WTC11 (cell line): ENCODE measurements at regions not wholly inside any gene's neighbourhood (a gene's known extent, or its start where the extent isn't known, plus 50 kb on each side); places are given as distances from the start of the nearest gene placed in this dataset.

ENCODE experiments used
- ATAC-seq: fragments of 200-7000 bp; cut with Tn5 transposase; 2 replicates; pipeline ENCODE4 v1.10.0; 2021; ENCODE audit warnings: mild to moderate bottlenecking, moderate library complexity
- CTCF ChIA-PET: fragments of 300-600 bp; sonication (Branson Sonifier 250); formaldehyde crosslinking; loops from one replicate; lab custom pipeline; 2021; ENCODE audit warnings: antibody characterized with exemption; lab: Charles Lee
- POLR2A ChIA-PET: fragments of 350-600 bp; sonication (Branson Sonifier 250); formaldehyde crosslinking; loops from one replicate; lab custom pipeline; 2021; ENCODE audit warnings: antibody characterized with exemption; lab: Charles Lee
- DNase-seq: peaks from one replicate; pipeline ENCODE4 v3.0.0; 2021; ENCODE audit warnings: low spot score
- H3K27ac Mint-ChIP-seq: 2 replicates; pipeline ENCODE4 v1.8.0; 2021; ENCODE audit warnings: mixed read lengths
- H3K27me3 Mint-ChIP-seq: 2 replicates; pipeline ENCODE4 v1.8.0; 2021; ENCODE audit warnings: low read depth, mild to moderate bottlenecking, moderate library complexity, mixed read lengths
- H3K36me3 Mint-ChIP-seq: 2 replicates; pipeline ENCODE4 v1.8.0; 2021; ENCODE audit warnings: mixed read lengths
- H3K4me1 Mint-ChIP-seq: 2 replicates; pipeline ENCODE4 v1.8.0; 2022; ENCODE audit warnings: mixed read lengths
- H3K4me3 Mint-ChIP-seq: 2 replicates; pipeline ENCODE4 v1.8.0; 2021; ENCODE audit warnings: mild to moderate bottlenecking, moderate library complexity, mixed read lengths
- H3K9me3 Mint-ChIP-seq: 2 replicates; pipeline ENCODE4 v1.8.0; 2021; ENCODE audit warnings: mixed read lengths
- AFF4 ChIP-seq: sonication (generic); formaldehyde crosslinking; IDR thresholded peaks from 2 replicates; pipeline ENCODE4 v1.8.1; 2023; ENCODE audit warnings: mild to moderate bottlenecking, missing genetic modification reagents, borderline replicate concordance
- ATF2 ChIP-seq: sonication (generic); formaldehyde crosslinking; IDR thresholded peaks from 2 replicates; pipeline ENCODE4 v1.8.1; 2022; ENCODE audit warnings: low read depth, missing genetic modification reagents, borderline replicate concordance
- ATF3 ChIP-seq: sonication (generic); formaldehyde crosslinking; conservative IDR thresholded peaks from 2 replicates; pipeline ENCODE4 v1.8.1; 2022; ENCODE audit warnings: mild to moderate bottlenecking, missing genetic modification reagents
- CDX4 ChIP-seq: fragments of 250-450 bp; sonication (Bioruptor Pico); IDR thresholded peaks from 2 replicates; pipeline ENCODE4 v1.9.0; 2021; ENCODE audit warnings: moderate library complexity, mild to moderate bottlenecking, inconsistent platforms, borderline replicate concordance
- E2F1 ChIP-seq: sonication (generic); formaldehyde crosslinking; IDR thresholded peaks from 2 replicates; pipeline ENCODE4 v1.8.0; 2022; ENCODE audit warnings: mild to moderate bottlenecking, missing genetic modification reagents
- E2F5 ChIP-seq: sonication (generic); formaldehyde crosslinking; IDR thresholded peaks from 2 replicates; pipeline ENCODE4 v1.8.1; 2022; ENCODE audit warnings: mild to moderate bottlenecking, moderate library complexity, missing genetic modification reagents
- EMX1 ChIP-seq: fragments of 250-450 bp; sonication (Bioruptor Pico); IDR thresholded peaks from 2 replicates; pipeline ENCODE4 v1.8.0; 2021; ENCODE audit warnings: mild to moderate bottlenecking
- GRHL2 ChIP-seq: fragments of 250-450 bp; sonication (Bioruptor Pico); IDR thresholded peaks from 2 replicates; pipeline ENCODE4 v1.8.0; 2022; ENCODE audit warnings: mild to moderate bottlenecking, moderate library complexity; ENCODE audit not compliant: insufficient replicate concordance, severe bottlenecking
- OVOL2 ChIP-seq: fragments of 250-450 bp; sonication (Bioruptor Pico); IDR thresholded peaks from 2 replicates; pipeline ENCODE4 v1.9.0; 2021; ENCODE audit warnings: mild to moderate bottlenecking, borderline replicate concordance
- PRRX2 ChIP-seq: fragments of 250-450 bp; sonication (Bioruptor Pico); IDR thresholded peaks from 2 replicates; pipeline ENCODE4 v1.8.0; 2021; ENCODE audit warnings: mild to moderate bottlenecking
- TEAD4 ChIP-seq: sonication (generic); formaldehyde crosslinking; IDR thresholded peaks from 2 replicates; pipeline ENCODE4 v1.8.0; 2022; ENCODE audit warnings: mild to moderate bottlenecking, missing genetic modification reagents
- TP53 ChIP-seq: sonication (generic); formaldehyde crosslinking; IDR thresholded peaks from 2 replicates; pipeline ENCODE4 v1.8.1; 2023; ENCODE audit warnings: mild to moderate bottlenecking, missing genetic modification reagents
- ZBTB21 ChIP-seq: sonication (generic); formaldehyde crosslinking; IDR thresholded peaks from 2 replicates; pipeline ENCODE4 v1.8.1; 2023; ENCODE audit warnings: mild to moderate bottlenecking, missing genetic modification reagents, borderline replicate concordance
- ZNF138 ChIP-seq: sonication (generic); formaldehyde crosslinking; conservative IDR thresholded peaks from 2 replicates; pipeline ENCODE4 v1.8.1; 2022; ENCODE audit warnings: mild to moderate bottlenecking, moderate library complexity, missing genetic modification reagents
- ZNF281 ChIP-seq: sonication (generic); formaldehyde crosslinking; IDR thresholded peaks from 2 replicates; pipeline ENCODE4 v1.8.0; 2023; ENCODE audit warnings: mild to moderate bottlenecking, missing genetic modification reagents

- CTCF ChIA-PET = no interaction called here
- DNase-seq (no peak), ATAC-seq (no peak)
- Mint-ChIP-seq H3K4me1 (peaks cover 11% of the 10 kb centered on the region), H3K4me3 (no peak overlapping the region), H3K36me3 (peaks cover 40% of the 10 kb centered on the region), H3K27me3 (peaks cover 6% of the 10 kb centered on the region), H3K9me3 (peaks cover 57% of the 10 kb centered on the region), H3K27ac (no peak overlapping the region)
- TF ChIP-seq EMX1 (no peak), TP53 (CRISPR knock-in tag) (no peak), GRHL2 (CRISPR knock-in tag) (no peak), ATF3 (CRISPR knock-in tag) (no peak), E2F1 (no peak), E2F5 (CRISPR knock-in tag) (no peak), OVOL2 (no peak)
- POLR2A ChIA-PET = no interaction called here
Measured at GRCh38 chr18:78159397-78159796, 820.2 kb upstream of the SALL3 start.

- Mint-ChIP-seq H3K27ac (no peak overlapping the region), H3K9me3 (peaks cover 53% of the 10 kb centered on the region), H3K27me3 (peaks cover 10% of the 10 kb centered on the region), H3K4me1 (no peaks in the 10 kb centered on the region), H3K4me3 (no peak overlapping the region), H3K36me3 (peaks cover 35% of the 10 kb centered on the region)
- ChIA-PET CTCF (no interaction called here), POLR2A (no interaction called here)
- TF ChIP-seq ZNF281 = no peak
- TF ChIP-seq ZBTB21 (CRISPR knock-in tag) = no peak
- TF ChIP-seq ZNF138 (CRISPR knock-in tag) = no peak
- DNase-seq = no peak
- ATAC-seq = no peak
Measured at GRCh38 chr18:78160961-78161656, 818.5 kb upstream of the SALL3 start.

GRCh38 chr18:78165525-78165924 lies 814.1 kb upstream of the SALL3 start:
- ChIA-PET CTCF (no interaction called here), POLR2A (no interaction called here)
- no peak for TF ChIP-seq PRRX2 (CRISPR knock-in tag)
- ATAC-seq (no peak), DNase-seq (no peak)
- no peak overlapping the region for H3K4me3 Mint-ChIP-seq
- peaks cover 4% of the 10 kb centered on the region for H3K27me3 Mint-ChIP-seq
- H3K4me1 Mint-ChIP-seq = peaks cover 3% of the 10 kb centered on the region; the same call in 1 of the 2 replicates
- peaks cover 35% of the 10 kb centered on the region for H3K36me3 Mint-ChIP-seq
- H3K27ac Mint-ChIP-seq = no peak overlapping the region
- H3K9me3 Mint-ChIP-seq = peaks cover 55% of the 10 kb centered on the region

GRCh38 chr18:78168526-78168925 lies 811.1 kb upstream of the SALL3 start:
- POLR2A ChIA-PET = no interaction called here
- peaks cover 3% of the 10 kb centered on the region; the same call in 1 of the 2 replicates for H3K4me1 Mint-ChIP-seq
- H3K4me3 Mint-ChIP-seq = no peak overlapping the region
- DNase-seq = no peak
- peaks cover 36% of the 10 kb centered on the region for H3K36me3 Mint-ChIP-seq
- peaks cover 51% of the 10 kb centered on the region for H3K9me3 Mint-ChIP-seq
- ATAC-seq = no peak
- CTCF ChIA-PET = no interaction called here
- H3K27me3 Mint-ChIP-seq = peaks cover 4% of the 10 kb centered on the region; the same call in 1 of the 2 replicates
- no peak overlapping the region for H3K27ac Mint-ChIP-seq
- TF ChIP-seq ATF2 (CRISPR knock-in tag) = no peak
- TF ChIP-seq AFF4 (CRISPR knock-in tag) = no peak
- no peak for TF ChIP-seq CDX4
- no peak for TF ChIP-seq TEAD4 (CRISPR knock-in tag)
